GM21737 (cell line): ENCODE measurements at regions not wholly inside any gene's neighbourhood (a gene's known extent, or its start where the extent isn't known, plus 50 kb on each side); places are given as distances from the start of the nearest gene placed in this dataset.
"Not testable (repeated sequence)": the region's sequence is repeated elsewhere in the genome, so short reads cannot be mapped to it uniquely, and the experiment has no call there.

Source experiments
- ATAC-seq: cut with Tn5 transposase; IDR thresholded peaks from one replicate; pipeline ENCODE4 v1.9.1; 2021; ENCODE audit warnings: mild to moderate bottlenecking, moderate library complexity; ENCODE audit not compliant: unreplicated experiment

- no peak for ATAC-seq
These were observed 508.2 kb downstream of the FAM181B start for GRCh38 chr11:82225502-82225901.

- no peak for ATAC-seq
These were observed 516.6 kb downstream of the FAM181B start for GRCh38 chr11:82216927-82217570.

GRCh38 chr11:82210011-82210410, 523.7 kb downstream of the FAM181B start:
- ATAC-seq = no peak

GRCh38 chr11:82195283-82195682, 538.4 kb downstream of the FAM181B start:
- no peak for ATAC-seq

- no peak for ATAC-seq
These were observed 539.1 kb downstream of the FAM181B start for GRCh38 chr11:82194521-82194920.

GRCh38 chr11:82191695-82192094, 542.0 kb downstream of the FAM181B start:
- ATAC-seq = no peak

- no peak for ATAC-seq
These were observed 547.7 kb downstream of the FAM181B start for GRCh38 chr11:82185925-82186324.

GRCh38 chr11:82184966-82185365, 548.7 kb downstream of the FAM181B start:
- ATAC-seq = no peak

GRCh38 chr11:82183346-82183745, 550.3 kb downstream of the FAM181B start:
- ATAC-seq = no peak

- not testable (repeated sequence) for ATAC-seq
These were observed 551.0 kb downstream of the FAM181B start for GRCh38 chr11:82182697-82183096.

- not testable (repeated sequence) for ATAC-seq
These were observed 551.9 kb downstream of the FAM181B start for GRCh38 chr11:82181796-82182195.

GRCh38 chr11:82176945-82177344, 556.7 kb downstream of the FAM181B start:
- ATAC-seq = no peak

- no peak for ATAC-seq
These were observed 557.3 kb downstream of the FAM181B start for GRCh38 chr11:82176365-82176764.

- no peak for ATAC-seq
These were observed 559.1 kb downstream of the FAM181B start for GRCh38 chr11:82174610-82175009.

GRCh38 chr11:82146789-82147188, 586.9 kb downstream of the FAM181B start:
- no peak for ATAC-seq

- no peak for ATAC-seq
These were observed 614.7 kb downstream of the FAM181B start for GRCh38 chr11:82118946-82119345.

GRCh38 chr11:82117362-82117761, 616.3 kb downstream of the FAM181B start:
- ATAC-seq = no peak

- ATAC-seq = no peak
These were observed 628.2 kb downstream of the FAM181B start for GRCh38 chr11:82105331-82105998.

- ATAC-seq = no peak
These were observed 640.8 kb downstream of the FAM181B start for GRCh38 chr11:82092904-82093303.

- ATAC-seq = no peak
These were observed 644.2 kb downstream of the FAM181B start for GRCh38 chr11:82089426-82089825.

GRCh38 chr11:82085493-82085892, 648.2 kb downstream of the FAM181B start:
- ATAC-seq = no peak

GRCh38 chr11:82082976-82083375, 650.7 kb downstream of the FAM181B start:
- no peak for ATAC-seq

GRCh38 chr11:82080160-82080559, 653.5 kb downstream of the FAM181B start:
- no peak for ATAC-seq
